ENCODE measurements at regions not wholly inside any gene's neighbourhood (a gene's known extent, or its start where the extent isn't known, plus 50 kb on each side); places are given as distances from the start of the nearest gene placed in this dataset.

GRCh38 chr10:32187686-32188085 lies 131.5 kb upstream of the KIF5B start:
- TF ChIP-seq CTCF (conservative IDR thresholded peaks at IDR 0.05; ENCODE audit: low read length): no peak
- TF ChIP-seq EZH2phosphoT487 (IDR thresholded peaks at IDR 0.05; ENCODE audit: borderline replicate concordance, low read depth, low read length): no peak

Measured in OCI-LY7 (cell line).